ENCODE measurements at regions not wholly inside any gene's neighbourhood (a gene's known extent, or its start where the extent isn't known, plus 50 kb on each side); places are given as distances from the start of the nearest gene placed in this dataset.
"Not testable (repeated sequence)": the region's sequence is repeated elsewhere in the genome, so short reads cannot be mapped to it uniquely, and the experiment has no call there.

DNA sequence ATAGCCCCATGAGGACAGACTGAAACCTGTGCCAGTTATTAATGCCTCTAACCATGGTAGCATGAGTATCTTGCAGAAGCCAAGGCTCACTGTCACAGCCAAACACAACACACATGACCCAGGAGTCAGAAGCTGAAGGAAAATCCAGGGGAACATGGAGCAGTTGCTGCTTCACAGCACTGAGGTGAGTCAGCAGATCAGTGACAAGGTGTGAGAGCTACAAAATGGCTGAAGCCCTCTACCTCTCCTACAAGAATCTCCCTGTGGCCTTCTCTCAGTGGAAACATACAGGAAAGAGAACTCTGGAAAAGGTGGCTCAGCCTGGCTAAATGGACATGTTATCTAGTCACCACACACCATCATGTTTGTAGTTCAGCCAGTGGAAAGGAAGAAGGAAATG is 93.5 kb downstream of the NAB1 start:
- no peaks in the 10 kb centered on the region for H3K36me3 Mint-ChIP-seq (ENCODE audit: insufficient read depth)
- no peaks in the 10 kb centered on the region for H3K27me3 Mint-ChIP-seq
- no peak overlapping the region for H3K4me3 Mint-ChIP-seq
- no peaks in the 10 kb centered on the region for H3K9me3 Mint-ChIP-seq
- H3K4me1 Mint-ChIP-seq (ENCODE audit: low read depth in 2 of 2), result no peaks in the 10 kb centered on the region
- no peak overlapping the region for H3K27ac Mint-ChIP-seq
- ATAC-seq (replicated peaks) (no peak), DNase-seq (no peak)

DNA sequence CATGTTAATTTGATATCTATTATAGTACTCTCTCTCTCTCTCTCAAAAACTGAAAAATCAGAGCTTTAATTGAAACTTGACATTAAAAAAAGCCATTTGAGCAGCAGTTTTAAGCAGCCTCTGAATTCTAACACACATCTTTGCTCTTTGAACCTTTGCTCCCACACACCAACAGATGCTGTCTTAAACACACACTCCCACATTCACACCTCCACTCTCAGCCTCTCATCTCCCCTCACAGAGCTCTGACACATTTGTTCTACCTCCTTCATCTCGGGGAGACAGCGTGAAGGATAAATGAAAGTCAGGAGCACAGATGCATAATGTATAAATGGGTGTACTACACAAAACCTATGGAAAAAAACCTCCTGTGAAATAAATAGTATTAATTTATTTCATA is 95.2 kb downstream of the NAB1 start:
- Mint-ChIP-seq H3K4me1 (ENCODE audit: low read depth in 2 of 2) (no peaks in the 10 kb centered on the region), H3K27me3 (no peaks in the 10 kb centered on the region), H3K36me3 (ENCODE audit: insufficient read depth) (no peaks in the 10 kb centered on the region), H3K27ac (no peak overlapping the region), H3K4me3 (no peak overlapping the region), H3K9me3 (no peaks in the 10 kb centered on the region)
- no peak for DNase-seq
- ATAC-seq (replicated peaks), result no peak

DNA sequence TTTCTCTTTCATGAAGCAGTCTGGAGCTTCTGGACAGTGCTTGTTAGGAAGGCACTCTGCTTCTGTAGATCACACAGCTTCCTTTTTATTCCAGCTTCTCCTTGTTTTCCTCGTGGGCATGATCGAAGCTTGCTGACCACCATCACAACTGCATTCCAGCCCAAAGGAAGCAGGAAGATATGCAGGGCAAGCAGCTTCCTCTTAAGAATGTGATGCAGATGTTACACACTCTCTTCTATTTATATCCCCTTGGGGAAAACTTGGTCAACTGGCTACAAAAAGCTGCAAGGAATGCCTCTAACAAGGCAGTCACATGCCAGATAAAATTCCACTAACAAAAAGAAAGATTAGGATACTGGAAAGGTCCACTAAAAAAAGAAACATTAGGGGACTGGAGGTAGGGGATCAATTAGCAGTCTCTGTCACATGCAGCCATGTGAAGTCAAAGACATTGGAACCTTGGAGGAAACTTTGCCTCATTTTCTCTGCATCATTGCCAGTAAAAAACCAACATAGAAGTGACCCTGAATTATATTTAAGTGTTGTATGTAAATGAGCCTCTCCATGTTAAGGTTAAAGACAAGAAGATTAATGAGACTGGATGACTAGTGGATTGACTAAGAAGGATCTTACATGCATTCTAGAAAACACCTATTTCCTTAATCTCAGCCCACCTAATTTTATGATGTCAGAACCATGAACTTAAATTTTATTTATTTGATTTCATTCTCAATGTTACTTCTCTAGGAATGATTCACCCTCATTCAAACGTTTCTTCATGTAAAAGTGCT is 98.3 kb downstream of the NAB1 start:
- no peaks in the 10 kb centered on the region for H3K4me1 Mint-ChIP-seq (ENCODE audit: low read depth in 2 of 2)
- no peaks in the 10 kb centered on the region for H3K36me3 Mint-ChIP-seq (ENCODE audit: insufficient read depth)
- no peaks in the 10 kb centered on the region for H3K9me3 Mint-ChIP-seq

DNA sequence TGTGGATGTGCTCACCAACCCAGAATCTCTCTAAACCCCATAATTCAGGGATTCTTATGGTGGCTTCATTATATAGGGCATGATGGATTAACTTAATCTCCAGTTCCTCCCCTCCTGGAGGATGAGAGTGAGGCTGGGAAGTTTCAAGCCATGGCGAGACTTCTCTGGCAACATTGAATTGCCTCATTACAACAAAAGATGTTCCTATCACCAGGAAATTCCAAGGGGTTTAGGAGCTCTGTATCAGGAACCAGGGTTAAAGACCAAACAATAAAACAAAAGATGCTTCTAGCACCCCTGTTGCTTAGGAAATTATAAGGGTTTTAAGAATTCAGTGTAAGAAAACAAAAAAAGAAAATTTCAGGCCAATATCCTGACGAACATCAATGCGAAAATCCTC is 100.1 kb downstream of the NAB1 start:
- Mint-ChIP-seq H3K27ac (no peak overlapping the region), H3K4me1 (ENCODE audit: low read depth in 2 of 2) (no peaks in the 10 kb centered on the region), H3K27me3 (no peaks in the 10 kb centered on the region), H3K4me3 (no peak overlapping the region), H3K9me3 (no peaks in the 10 kb centered on the region), H3K36me3 (ENCODE audit: insufficient read depth) (no peaks in the 10 kb centered on the region)
- no peak for ATAC-seq (replicated peaks)
- DNase-seq, result no peak

More for the DNA sequence above, 98.3 kb downstream of the NAB1 start:
- DNase-seq (no peak), ATAC-seq (replicated peaks) (no peak)
- H3K4me3 Mint-ChIP-seq, result no peak overlapping the region
- no peaks in the 10 kb centered on the region for H3K27me3 Mint-ChIP-seq
- H3K27ac Mint-ChIP-seq, result no peak overlapping the region

DNA sequence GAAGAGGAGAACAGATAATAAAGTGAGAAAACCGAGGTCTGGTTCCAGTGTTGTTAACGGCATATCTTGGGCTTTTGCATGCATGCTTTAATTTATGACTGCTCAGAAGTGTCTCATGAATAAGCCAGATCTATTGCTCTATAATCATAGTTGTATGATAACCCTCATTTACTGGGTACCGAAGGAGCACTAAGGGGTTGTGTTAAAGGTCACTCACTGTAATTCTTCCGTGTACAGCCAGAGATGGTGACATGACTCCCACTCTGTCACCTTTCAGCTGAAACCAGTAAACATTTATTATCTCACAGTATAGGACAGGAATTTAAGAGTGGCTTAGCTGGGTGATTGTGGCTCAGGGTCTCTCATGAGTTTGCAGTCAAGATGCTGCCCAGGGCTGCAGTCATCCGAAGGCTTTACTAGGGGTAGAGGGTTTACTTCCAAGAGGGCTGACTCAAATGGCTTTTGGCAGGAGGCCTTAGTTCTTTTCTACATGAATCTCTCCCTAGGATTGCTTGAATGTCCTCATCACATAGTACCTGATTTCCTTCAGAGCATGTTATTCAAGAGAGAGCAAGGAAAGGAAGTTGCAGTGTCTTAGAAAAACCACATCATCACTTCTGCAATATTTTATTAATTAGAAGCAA is 107.0 kb downstream of the NAB1 start:
- H3K4me3 Mint-ChIP-seq, result no peak overlapping the region
- no peak for DNase-seq
- peaks cover 0 to 9% of the 10 kb centered on the region in 2 donors for H3K27me3 Mint-ChIP-seq
- H3K9me3 Mint-ChIP-seq, result no peaks in the 10 kb centered on the region
- ATAC-seq (replicated peaks), result no peak
- H3K4me1 Mint-ChIP-seq (ENCODE audit: low read depth in 2 of 2), result peaks cover 2 to 10% of the 10 kb centered on the region in 2 donors
- no peaks in the 10 kb centered on the region for H3K36me3 Mint-ChIP-seq (ENCODE audit: insufficient read depth)
- no peak overlapping the region for H3K27ac Mint-ChIP-seq

DNA sequence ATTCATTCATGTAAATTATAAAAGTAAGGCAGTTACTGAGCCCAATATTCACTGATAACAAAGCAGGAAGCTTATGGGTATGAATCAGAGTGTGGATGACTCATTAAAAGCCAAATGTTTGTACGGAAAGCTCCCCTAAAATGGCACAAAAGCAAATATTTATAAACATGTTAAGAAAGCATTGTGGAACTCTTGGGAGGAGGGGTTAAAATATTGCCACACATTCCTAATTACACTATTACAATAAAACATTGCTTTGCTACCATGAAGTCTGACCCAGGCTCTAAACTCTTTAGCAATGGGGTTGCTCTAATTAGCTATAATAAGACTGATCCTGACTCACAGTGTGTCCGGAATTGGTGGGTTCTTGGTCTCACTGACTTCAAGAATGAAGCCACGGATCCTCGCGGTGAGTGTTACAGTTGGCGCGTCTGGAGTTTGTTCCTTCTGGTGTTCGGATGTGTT is 110.9 kb downstream of the NAB1 start:
- peak overlapping the region; percentile 64 to 73 for H3K4me3 Mint-ChIP-seq
- DNase-seq, result no peak
- peaks cover 0 to 9% of the 10 kb centered on the region in 2 donors for H3K27me3 Mint-ChIP-seq
- peak; percentile 33 for ATAC-seq (replicated peaks)
- H3K27ac Mint-ChIP-seq, result peak overlapping the region in 1 of 2 donors; percentile 75
- H3K9me3 Mint-ChIP-seq, result no peaks in the 10 kb centered on the region
- H3K4me1 Mint-ChIP-seq (ENCODE audit: low read depth in 2 of 2), result peaks cover 2 to 15% of the 10 kb centered on the region in 2 donors
- no peaks in the 10 kb centered on the region for H3K36me3 Mint-ChIP-seq (ENCODE audit: insufficient read depth)

DNA sequence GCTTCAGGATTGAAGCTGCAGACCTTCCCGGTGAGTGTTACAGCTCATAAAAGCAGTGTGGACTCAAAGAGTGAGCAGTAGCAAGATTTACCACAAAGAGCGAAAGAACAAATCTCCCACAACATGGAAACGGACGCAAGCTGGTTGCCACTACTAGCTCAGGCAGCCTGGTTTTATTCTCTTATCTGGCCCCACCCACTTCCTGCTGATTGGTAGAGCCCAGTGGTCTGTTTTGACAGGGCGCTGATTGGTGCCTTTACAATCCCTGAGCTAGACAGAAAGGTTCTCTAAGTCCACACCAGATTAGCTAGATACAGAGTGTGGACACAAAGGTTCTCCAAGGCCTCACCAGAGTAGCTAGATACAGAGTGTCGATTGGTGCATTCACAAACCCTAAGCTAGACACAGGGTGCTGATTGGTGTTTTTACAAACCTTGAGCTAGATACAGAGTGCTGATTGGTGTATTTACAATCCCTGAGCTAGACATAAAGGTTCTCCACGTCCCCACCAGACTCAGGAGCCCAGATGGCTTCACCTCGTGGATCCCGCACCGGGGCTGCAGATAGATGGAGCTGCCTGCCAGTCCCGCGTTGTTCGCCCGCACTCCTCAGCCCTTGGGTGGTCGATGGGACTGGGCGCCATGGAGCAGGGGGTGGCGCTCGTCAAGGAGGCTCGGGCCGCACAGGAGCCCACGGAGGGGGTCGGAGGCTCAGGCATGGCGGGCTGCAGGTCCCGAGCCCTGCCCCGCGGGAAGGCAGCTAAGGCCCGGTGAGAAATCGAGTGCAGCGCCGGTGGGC is 111.7 kb downstream of the NAB1 start:
- H3K4me3 Mint-ChIP-seq, result peak overlapping the region; percentile 64 to 73
- ATAC-seq (replicated peaks); H3K36me3 Mint-ChIP-seq (ENCODE audit: insufficient read depth); H3K27me3 Mint-ChIP-seq; H3K9me3 Mint-ChIP-seq: not testable (repeated sequence)
- DNase-seq, result peak in 1 of 3 experiments; percentile 22
- H3K27ac Mint-ChIP-seq, result peak overlapping the region in 1 of 2 donors; percentile 75
- H3K4me1 Mint-ChIP-seq (ENCODE audit: low read depth in 2 of 2), result peaks cover 2 to 14% of the 10 kb centered on the region in 2 donors

DNA sequence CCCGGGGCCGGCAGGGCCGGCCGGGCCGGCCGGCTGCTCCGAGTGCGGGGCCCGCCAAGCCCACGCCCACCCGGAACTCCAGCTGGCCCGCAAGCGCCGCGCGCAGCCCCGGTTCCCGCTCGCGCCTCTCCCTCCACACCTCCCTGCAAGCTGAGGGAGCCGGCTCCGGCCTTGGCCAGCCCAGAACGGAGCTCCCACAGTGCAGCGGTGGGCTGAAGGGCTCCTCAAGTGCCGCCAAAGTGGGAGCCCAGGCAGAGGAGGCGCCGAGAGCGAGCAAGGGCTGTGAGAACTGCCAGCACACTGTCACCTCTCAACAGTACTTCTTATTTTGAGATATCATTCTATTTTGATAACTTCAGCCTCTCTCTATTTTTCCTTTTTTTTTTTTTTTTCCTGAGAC is 112.3 kb downstream of the NAB1 start:
- not testable (repeated sequence) for H3K36me3 Mint-ChIP-seq (ENCODE audit: insufficient read depth); H3K27ac Mint-ChIP-seq; DNase-seq; H3K4me1 Mint-ChIP-seq (ENCODE audit: low read depth in 2 of 2); H3K27me3 Mint-ChIP-seq; H3K9me3 Mint-ChIP-seq; ATAC-seq (replicated peaks)
- H3K4me3 Mint-ChIP-seq, result peak overlapping the region; percentile 51 to 59

DNA sequence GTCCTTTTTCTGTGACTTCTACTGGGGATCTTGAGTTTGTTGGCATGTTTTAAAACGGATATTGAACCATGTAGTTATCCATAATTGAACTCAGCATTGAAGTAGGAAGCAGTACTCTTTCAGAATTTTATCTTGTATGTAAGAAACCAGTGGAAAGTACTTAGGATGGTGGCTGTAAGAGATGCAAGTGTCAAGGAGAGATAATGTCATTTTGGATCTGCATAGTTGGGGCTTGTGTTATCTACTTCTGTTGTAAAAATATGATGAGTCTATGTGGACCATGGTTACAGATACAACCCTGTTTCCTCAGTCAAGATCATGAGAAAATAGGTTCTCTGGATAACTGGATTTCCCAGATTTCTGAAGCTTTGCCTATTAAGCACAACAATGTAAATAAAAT is 113.7 kb downstream of the NAB1 start:
- H3K9me3 Mint-ChIP-seq, result no peaks in the 10 kb centered on the region
- peaks cover 2 to 5% of the 10 kb centered on the region in 2 donors for H3K4me1 Mint-ChIP-seq (ENCODE audit: low read depth in 2 of 2)
- no peaks in the 10 kb centered on the region for H3K36me3 Mint-ChIP-seq (ENCODE audit: insufficient read depth)
- no peak for ATAC-seq (replicated peaks)
- H3K27ac Mint-ChIP-seq, result no peak overlapping the region
- H3K4me3 Mint-ChIP-seq, result no peak overlapping the region
- DNase-seq, result no peak
- peaks cover 0 to 9% of the 10 kb centered on the region in 2 donors for H3K27me3 Mint-ChIP-seq

DNA sequence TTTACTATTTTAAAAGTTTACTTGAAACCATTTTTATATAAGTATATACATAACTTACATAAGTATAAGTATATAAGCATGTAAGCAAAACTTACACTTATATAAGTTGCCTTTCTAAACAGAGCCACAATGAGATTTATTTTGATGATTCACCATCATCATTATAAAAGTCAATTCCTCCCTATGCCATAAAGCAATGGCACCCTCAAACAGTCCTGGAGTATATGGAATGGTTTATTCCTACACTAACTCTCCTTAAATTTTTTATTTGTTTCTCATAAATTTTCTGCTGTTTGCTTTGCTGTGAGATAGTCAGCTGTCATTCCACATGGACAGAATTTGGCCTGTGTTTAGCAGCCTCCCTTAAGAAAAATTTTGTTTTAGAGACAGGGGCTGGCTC is 114.2 kb downstream of the NAB1 start:
- Mint-ChIP-seq H3K4me3 (no peak overlapping the region), H3K4me1 (ENCODE audit: low read depth in 2 of 2) (peaks cover 2 to 5% of the 10 kb centered on the region in 2 donors), H3K9me3 (no peaks in the 10 kb centered on the region), H3K27ac (no peak overlapping the region), H3K36me3 (ENCODE audit: insufficient read depth) (no peaks in the 10 kb centered on the region), H3K27me3 (peaks cover 0 to 9% of the 10 kb centered on the region in 2 donors)
- no peak for DNase-seq
- ATAC-seq (replicated peaks), result no peak

DNA sequence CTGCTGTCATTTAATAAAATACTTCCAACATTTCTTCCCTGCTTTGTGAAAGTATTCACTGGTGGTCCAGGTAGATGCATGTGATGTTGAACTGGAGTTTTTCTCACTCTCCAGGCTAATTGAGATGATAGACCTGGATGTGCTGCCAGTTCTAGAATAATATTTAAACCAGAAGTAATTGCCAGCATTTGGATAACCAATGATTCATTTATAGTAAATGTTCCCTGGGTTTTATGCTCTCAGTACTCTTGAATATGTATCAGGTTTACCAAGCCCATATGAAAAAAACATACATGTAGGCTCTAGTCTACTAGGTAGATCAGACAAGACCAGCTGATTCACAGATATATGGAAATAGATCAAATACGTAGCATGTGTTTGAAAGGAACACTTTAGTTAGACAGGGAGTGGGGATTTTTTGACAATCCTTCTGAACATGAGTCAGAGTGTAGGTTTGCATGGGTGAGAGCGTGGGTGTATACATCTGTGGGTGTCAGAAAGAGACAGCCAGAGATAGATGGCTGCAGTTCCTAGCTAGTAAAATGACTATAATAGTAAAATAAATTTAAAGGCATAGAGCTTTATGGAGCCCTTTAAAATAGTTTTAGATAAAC is 115.1 kb downstream of the NAB1 start:
- Mint-ChIP-seq H3K4me1 (ENCODE audit: low read depth in 2 of 2) (peaks cover 2 to 5% of the 10 kb centered on the region in 2 donors), H3K27me3 (peaks cover 0 to 9% of the 10 kb centered on the region in 2 donors), H3K27ac (no peak overlapping the region), H3K4me3 (no peak overlapping the region), H3K36me3 (ENCODE audit: insufficient read depth) (no peaks in the 10 kb centered on the region), H3K9me3 (no peaks in the 10 kb centered on the region)
- ATAC-seq (replicated peaks) (no peak), DNase-seq (no peak)

DNA sequence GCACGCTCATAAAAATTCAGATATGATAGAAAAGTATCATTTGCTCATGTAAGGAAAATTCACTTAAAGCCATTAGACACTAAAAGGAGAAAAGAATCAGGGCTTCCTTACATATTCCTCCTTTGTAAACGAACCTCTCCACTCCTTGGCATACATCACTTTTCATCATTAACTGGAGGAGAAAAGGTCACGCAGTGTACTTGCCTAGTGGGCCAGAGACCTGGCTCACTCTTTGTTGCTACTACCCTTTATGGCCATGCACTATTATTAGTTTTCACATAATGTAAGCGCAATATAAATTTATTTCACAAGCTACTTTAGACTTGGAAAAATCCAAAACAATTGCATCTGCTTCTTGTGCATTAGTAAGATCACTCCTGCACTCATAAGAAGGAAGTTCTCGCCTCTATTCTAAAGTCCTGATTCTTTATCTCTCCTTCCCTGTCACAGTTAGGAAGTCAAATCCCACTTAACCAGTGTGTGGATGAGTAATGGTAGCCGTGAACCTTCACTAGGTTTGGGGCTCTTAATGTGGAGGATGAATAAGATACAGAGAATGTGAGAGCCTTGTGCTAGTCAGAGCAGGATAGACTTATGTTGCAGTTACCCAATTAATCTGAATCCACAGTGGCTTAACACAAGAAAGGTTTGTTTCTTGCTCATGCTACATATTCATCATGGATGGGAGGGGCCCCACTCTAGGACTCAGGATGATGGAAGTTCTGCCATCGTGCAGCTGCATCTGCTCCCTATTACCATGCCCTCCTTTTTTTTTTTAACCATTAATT is 115.0 kb upstream of the GLS start:
- Mint-ChIP-seq H3K9me3 (no peaks in the 10 kb centered on the region), H3K36me3 (ENCODE audit: insufficient read depth) (no peaks in the 10 kb centered on the region), H3K27ac (no peak overlapping the region), H3K4me3 (no peak overlapping the region), H3K4me1 (ENCODE audit: low read depth in 2 of 2) (peaks cover 0 to 5% of the 10 kb centered on the region in 2 donors), H3K27me3 (no peaks in the 10 kb centered on the region)
- ATAC-seq (replicated peaks), result no peak
- DNase-seq, result no peak

DNA sequence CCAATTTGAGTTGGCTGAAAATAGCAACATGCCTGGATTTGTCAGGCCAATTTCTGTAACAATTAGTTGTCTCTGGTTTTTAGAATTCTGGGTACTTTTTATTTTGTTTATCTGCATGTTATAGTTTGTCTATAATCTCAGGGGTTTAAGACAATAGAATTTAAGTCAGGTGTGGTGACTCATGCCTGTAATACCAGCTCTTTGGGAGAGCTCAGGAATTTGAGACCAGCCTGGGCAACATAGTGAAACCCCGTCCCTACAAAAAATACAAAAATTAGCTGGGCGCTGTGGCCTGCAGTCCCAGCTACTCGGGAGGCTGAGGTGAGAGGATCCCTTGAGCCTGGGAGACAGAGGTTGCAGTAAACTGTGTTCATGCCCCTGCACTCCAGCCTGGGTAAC is 114.4 kb upstream of the GLS start:
- H3K4me3 Mint-ChIP-seq, result no peak overlapping the region
- H3K4me1 Mint-ChIP-seq (ENCODE audit: low read depth in 2 of 2), result peaks cover 0 to 5% of the 10 kb centered on the region in 2 donors
- H3K9me3 Mint-ChIP-seq, result no peaks in the 10 kb centered on the region
- H3K27ac Mint-ChIP-seq, result no peak overlapping the region
- no peaks in the 10 kb centered on the region for H3K36me3 Mint-ChIP-seq (ENCODE audit: insufficient read depth)
- DNase-seq (no peak), ATAC-seq (replicated peaks) (no peak)
- H3K27me3 Mint-ChIP-seq, result no peaks in the 10 kb centered on the region
